ENCODE measurements at regions not wholly inside any gene's neighbourhood (a gene's known extent, or its start where the extent isn't known, plus 50 kb on each side); places are given as distances from the start of the nearest gene placed in this dataset.
"Not testable (repeated sequence)": the region's sequence is repeated elsewhere in the genome, so short reads cannot be mapped to it uniquely, and the experiment has no call there.

DNA sequence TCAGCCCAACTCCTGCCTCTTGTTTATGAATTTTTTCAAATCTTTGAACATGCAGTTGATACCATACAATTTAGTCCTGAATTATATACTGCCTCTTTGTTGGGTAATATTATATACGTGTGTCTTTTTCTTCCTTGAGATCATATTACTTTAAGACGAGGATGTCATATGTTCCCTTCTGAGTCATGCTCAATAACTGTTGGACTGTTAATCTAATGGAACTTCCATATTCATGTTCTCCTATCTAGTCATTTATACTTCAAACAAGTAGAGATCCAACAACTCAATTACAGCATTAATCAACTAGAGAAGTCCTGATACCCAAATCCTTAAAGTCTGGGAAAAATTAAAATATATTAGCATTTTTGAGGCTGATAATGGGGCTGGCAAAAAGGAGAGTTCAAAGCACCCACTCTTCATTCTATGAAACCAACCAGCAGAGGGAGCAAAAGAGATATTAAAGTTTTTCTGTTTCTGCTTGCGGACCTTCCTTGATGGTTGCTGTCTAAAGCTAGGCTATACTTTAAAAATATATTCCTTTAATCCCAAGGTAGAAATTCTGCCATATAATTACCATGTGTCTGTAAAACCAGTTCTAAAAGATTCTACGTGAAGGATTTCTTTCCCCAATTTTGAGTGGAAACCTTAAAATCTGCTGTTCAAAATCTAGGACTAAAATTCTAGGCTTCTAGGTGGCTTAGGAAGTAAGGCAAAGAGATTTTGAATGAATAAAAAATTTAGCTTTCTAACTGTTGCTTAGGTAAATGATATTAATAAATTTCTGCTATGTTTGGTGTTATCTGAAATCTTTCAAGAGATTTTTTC is 498.9 kb downstream of the BCKDHB start:
- peak; percentile 17 for DNase-seq

DNA sequence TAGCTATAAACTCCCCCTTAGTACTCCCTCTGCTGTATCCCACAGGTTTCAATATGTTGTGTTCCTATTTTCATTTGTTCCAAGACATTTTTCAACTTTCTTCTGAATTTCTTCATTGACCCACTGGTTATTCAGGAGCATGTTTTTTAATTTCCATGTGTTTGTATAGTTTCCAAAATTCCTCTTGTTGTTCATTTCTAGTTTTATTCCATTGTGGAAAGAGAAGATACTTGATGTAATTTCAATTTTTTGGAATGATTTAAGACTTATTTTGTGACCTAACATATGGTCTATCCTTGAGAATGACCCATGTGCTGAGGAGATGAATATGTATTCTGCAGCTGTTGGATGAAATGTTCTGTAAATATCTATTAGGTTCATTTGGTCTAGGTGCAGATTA is 497.2 kb downstream of the BCKDHB start:
- DNase-seq, result no peak

DNA sequence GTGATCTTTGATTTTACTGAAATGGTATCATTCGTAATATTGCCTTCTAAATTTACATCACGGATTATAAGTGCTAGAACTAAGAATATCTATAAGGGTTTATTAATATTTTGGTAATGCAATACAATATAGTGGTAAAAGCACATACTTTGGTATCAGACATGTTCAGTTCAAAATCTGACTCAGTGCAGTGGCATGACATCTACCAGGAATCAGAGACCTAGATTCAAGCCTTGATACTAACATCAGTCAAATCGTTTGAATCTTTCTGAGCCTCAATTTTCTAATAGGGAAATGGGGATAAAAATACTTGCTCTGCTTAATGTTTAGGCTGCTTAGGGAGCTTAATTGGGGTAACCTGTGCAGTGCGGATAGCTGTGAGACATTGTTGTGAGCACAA is 488.0 kb downstream of the BCKDHB start:
- no peak for DNase-seq

DNA sequence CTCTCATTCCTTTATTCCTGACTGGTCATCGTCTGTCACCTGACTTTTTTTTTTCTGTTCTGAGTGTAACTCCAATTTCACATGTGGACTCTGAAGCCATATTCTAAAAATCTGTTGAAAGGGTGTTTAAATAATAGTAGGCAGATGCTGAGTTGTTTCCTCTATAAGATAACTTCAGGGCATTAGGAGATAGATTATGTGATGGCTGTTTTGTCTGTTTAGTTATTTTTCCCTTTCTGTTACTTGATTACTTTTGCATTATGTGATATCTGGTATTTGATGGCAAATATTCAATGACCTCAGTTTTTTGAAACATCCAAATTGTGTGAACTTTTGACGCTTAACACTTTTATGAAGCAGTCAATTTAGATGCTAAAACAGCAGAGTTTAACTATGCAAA is 486.0 kb downstream of the BCKDHB start:
- DNase-seq, result no peak

DNA sequence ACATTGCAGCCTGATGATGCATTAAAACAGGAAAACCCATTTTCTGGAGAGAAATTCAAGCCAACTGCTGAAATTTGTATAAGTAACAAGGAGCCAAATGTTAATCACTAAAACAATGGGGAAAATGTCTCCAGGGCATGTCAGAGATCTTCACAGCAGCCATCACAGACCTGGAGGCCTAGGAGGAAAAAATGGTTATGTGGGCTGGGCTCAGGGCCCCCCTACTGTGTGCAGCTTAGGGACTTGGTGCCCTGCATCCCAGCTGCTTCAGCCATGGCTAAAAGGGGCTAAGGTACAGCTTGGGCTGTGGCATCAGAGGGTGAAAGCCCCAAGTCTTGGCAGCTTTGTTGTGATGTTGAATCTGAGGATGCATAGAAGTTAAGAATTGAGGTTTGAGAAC is 479.8 kb downstream of the BCKDHB start:
- DNase-seq, result no peak

DNA sequence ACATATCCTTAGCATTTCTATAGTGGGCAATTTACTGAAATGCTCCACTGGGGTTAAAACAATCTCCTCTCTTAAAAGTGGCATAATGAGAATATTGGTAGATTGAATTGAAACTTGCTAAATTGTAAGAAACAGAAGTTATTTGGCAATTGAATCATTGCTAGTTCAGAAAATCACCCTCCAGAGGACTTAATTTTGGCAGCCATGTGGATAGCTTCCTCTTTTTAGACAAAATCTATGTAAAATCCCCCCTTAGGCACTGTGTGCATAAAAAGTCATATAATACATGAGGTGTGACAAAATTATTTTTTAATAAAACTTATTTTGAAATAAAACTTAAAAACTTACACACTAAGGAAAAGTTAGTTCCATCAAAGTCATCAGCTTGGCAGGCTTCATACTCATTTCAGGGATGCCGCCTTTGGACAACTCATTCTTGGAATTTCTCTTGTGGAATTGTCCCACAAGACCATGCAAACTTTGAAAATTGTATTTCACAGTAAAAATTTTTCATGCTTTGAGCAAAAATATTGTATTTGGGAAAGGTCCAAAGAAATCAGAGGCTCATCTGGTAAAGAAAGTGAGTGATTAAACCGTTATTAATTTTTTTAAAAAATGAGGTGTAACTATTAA is 473.0 kb downstream of the BCKDHB start:
- DNase-seq, result no peak

DNA sequence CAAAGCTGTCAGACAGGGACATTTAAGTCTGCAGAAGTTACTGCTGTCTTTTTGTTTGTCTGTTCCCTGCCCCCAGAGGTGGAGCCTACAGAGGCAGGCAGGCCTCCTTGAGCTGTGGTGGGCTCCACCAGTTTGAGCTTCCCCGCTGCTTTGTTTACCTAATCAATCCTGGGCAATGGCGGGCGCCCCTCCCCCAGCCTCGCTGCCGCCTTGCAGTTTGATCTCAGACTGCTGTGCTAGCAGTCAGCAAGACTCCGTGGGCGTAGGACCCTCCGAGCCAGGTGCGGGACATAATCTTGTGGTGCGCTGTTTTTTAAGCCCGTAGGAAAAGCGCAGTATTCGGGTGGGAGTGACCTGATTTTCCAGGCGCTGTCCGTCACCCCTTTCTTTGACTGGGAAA is 466.8 kb downstream of the BCKDHB start:
- DNase-seq, result not testable (repeated sequence)

DNA sequence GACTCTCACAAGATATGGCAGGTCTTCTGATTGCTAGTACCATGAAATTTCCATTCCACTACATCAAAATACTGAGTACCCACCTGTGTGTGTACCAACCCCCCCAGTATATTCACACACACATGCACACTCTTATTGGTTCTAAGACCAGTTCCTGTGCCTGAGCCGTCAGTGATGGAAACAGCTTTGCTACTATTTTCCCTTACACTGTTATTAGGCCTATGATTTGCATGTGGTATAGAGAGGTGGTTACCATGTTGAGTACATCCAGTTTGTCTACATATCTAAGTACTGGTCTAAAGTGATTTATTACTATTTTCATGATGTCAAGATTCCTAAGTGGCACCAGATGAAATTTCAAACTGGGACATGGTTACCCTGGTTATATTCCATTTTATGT is 459.9 kb downstream of the BCKDHB start:
- DNase-seq, result no peak

DNA sequence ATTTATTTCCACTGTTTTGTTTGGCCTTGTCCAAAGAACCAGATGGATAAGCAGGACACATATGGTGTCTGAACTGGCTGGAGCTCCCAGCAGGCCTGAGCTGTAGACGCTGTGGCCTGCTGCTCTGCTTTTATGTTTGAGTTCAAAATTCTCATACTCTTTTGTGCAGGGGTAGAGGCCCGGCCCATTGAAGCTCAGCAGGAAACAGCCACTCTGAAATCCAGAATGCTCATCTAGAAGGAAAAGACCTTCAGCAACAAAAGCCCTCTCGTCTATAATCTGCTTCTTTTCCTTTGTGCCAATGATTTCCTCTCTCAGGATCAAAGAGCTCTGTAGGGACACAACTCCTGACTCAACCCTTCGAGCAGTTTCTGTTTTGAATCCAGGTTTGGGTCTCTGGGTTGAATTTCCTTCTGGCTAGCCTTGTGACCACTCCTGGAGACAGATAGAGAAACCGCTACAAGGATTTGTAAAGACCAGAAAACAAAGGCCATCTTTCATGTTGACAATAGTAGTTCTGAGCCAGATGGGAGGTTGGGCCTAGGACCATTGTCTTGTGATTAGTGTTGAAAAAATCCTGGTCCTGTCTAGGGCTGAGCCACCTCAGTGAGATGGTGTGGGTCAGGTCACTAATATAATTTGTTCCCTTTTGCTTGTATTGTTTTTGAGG is 446.7 kb downstream of the BCKDHB start:
- no peak for DNase-seq

DNA sequence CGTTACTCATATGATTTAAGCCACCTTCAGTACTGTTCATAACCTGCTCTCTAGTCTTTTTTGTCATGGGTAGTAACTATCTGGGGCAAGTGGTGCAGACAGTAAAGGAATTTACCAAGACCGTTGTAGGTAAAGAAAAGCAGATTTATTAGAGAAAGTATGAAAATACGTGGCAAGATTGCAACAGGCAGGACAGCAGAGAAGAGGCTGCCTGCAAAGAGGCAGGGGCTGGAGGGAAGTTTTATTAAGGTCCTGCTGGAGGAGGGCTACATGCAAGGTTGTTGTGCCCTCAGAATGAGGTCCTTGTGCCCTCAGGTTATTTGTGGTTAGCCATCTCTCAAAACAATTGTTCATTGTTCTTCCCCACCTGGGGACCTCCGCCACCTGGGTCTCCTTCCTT is 444.3 kb downstream of the BCKDHB start:
- DNase-seq, result no peak

DNA sequence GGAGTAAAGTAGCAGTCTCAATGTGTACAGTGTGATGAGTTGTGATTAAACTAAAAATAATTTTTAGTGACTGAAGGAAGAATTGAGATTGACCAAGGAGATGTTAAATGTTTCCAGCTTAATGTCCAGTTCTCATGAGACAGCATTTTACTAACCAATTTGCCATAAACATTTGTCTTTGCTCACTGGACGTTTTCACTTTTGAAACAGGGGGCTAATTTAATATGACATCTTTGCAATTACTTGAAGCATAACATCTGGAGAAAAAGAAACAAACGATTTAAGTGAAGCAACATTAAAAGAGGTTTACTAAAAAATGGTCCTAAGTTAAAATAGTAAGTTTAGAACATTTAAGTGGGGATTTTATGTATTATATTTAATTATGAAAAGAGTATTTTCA is 443.8 kb downstream of the BCKDHB start:
- no peak for DNase-seq

DNA sequence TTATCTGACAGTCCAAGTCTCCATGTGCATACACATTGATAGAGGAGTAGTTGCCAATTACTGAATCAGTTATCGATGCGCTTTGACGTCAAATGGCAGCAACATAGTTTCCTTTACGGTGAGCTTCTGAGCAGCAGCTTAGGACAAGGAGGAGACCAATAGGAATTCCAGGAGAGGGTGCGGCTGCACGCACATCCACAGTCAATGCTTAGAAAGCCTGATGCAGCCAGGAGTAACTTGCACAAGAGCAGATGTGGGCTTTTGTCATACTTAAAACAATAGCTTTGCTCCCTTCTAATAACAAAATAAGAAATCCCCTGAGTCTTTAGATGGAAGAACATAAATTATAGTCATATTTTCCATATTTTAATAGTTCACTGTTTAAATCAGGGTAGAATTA is 442.1 kb downstream of the BCKDHB start:
- DNase-seq, result no peak

DNA sequence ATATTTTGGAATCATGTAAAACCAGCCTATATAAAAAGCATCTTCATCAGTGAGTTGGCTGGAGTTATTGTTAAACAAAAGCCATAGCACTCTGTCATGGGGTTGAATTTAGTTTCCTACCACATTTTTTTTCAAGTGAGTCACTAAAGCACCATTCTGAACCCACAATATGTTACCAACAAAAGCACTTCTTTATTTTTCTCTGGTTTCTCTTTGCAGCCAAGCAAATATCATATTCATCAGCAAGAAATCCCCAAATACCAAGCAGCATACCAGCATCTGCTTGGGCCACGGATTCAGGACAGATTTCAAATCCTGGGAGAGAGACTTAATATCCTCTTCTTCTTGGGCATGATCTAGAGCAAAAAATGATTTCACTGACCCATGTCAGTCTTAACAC is 441.4 kb downstream of the BCKDHB start:
- DNase-seq, result no peak

DNA sequence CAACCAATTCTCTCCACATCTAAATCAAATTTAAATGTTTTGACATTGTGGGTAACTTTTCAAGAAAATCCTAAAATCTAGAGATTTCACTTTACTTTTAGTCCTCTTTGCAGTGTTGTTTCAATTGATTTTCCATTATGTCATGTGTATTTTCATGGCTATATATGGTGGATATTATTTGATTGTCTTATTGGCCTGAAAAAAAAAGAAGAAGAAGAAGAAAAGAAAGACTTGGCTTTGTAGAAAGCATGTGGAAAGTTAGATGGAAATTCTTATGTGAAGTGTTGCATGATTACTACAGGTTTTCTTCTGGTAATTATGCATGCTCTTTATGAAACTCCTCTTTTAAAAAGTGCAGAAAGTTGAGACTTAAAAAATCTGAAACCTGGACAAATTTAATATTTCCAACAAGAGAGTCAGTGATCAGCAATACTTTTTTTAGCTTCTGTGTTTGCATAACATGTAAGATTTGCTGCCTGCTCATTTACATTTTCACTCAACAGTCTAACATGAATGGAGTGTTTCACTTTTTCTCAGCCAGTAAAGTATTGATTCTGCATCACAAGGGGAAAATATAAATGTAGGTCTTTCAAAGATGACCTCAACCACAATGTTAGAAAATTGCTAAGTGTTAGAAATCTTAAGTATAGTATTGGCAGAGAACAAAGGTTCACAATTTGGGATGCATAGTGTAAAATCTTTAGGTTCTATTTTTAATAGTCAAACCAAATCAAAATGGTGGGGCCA is 438.7 kb downstream of the BCKDHB start:
- peak; percentile 34 for DNase-seq

DNA sequence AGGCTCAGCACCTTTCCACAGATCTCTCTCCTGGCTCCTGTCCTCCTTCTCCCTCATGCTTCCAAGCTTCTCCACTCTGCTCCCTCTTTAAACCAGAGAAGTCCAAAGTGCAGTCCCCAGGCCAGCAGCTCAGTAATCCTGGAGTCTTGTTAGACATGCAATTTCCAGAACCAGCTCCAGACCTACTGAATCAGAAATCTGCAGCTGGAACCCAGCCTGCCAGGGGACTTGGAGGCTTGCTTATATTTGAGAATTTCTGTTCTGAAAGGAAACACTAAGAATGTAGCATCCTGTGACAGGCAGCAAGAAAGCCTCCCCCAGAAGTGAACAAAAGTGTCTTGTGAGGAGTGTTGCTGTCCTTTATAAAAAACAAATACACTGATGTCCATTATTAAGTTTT is 438.1 kb downstream of the BCKDHB start:
- DNase-seq, result no peak

DNA sequence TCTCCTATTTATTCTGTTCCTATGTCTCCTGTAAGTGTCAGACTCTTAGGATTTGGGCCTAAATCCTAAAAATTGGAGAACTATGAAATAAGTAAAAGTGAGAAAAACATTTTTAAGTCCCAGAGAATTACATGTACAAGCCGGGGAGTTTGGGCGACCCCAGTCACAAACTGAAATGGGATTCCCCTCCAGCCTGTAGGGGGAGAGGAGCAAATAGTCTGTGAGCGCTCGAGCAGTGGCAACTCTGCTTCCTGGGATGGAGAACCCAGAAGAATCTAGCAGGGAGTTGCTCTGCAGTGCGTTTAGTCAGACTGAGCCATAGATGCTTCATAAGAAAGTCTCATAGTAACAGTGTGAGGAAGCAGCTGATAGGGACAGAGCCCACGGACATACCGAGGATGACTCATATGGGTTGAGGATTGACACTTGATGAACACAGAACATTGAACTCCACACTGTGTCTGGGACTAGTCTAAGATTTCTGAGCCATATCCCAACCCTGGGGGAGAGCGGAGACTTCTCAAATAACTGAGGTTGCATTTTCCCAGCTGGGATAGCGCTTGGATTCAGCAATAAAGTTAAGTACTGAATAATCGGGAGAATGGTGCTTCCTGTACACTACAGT is 437.2 kb downstream of the BCKDHB start:
- peak; percentile 19 for DNase-seq

DNA sequence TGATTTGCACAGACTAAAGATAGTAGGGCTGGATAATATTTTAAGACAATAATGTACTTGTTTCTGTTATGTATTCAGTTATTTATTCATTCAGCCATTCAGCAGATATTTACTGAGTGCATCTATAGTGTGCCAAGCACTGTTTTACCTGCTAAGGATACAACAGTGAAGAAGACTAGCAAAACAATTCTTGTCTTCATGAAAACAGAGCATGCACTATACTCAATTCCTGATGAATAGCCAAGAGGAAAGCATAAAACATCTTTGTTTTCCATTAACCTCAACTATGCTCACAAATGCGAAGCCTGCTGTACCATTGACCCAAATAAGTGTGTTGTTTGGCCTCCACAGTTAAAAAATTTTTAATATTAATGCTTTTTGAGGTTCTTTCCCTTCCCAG is 436.7 kb downstream of the BCKDHB start:
- DNase-seq, result no peak

DNA sequence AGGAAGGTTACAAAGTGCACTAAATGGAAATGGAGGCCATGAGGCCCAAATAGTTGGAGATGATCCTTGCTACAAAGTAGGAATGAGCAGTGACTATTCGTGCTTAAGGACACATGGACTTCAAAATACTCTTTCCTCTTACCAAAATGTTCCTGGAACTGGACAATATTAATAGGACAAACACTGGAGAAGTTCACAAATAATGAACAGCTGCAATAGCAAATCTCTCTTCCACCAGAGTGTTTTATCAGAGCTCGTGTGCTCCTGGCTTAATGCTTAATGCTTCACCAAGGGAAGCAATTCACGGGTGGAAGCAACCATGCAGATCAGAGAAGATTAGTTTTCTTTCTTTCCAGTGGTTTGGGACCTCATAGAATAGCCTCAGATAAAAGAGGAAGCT is 435.4 kb downstream of the BCKDHB start:
- DNase-seq, result no peak

DNA sequence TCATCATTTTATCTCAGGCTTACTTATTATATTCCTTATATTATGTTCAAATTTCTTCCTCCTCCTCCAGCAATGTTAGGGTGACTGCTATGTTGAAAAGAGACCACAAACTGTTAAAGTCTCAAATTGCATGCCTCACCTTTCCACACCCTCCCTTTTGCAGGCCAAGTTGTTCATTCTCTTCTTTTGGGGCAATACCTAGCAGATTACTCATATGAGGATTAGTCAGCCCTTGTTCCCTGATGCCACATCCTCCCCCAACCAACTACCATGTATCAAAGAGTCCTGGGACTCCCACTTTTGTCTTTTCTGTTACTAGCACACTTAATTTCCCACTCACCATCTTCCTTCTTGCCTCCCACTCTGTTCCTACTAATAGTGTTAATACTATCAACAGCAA is 434.7 kb downstream of the BCKDHB start:
- DNase-seq, result peak; percentile 65

DNA sequence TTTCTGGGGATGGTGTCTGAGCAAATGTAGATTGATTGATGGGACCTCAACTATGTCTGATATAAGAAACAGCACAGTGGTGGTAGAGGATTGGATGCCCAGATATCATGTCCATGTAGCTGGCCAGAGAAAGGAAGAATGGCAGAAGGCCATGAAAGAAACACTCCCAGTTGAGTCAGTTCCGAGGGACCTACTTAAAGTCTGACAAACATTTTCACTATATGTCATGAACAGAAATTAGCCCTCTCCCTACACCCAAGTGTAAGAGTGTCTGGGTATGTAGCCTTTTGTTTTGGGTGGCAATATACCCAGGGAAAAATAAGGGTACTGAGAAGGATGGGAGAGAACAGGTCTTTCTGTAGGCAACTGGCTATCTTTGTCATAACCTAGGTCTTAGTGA is 434.2 kb downstream of the BCKDHB start:
- no peak for DNase-seq

DNA sequence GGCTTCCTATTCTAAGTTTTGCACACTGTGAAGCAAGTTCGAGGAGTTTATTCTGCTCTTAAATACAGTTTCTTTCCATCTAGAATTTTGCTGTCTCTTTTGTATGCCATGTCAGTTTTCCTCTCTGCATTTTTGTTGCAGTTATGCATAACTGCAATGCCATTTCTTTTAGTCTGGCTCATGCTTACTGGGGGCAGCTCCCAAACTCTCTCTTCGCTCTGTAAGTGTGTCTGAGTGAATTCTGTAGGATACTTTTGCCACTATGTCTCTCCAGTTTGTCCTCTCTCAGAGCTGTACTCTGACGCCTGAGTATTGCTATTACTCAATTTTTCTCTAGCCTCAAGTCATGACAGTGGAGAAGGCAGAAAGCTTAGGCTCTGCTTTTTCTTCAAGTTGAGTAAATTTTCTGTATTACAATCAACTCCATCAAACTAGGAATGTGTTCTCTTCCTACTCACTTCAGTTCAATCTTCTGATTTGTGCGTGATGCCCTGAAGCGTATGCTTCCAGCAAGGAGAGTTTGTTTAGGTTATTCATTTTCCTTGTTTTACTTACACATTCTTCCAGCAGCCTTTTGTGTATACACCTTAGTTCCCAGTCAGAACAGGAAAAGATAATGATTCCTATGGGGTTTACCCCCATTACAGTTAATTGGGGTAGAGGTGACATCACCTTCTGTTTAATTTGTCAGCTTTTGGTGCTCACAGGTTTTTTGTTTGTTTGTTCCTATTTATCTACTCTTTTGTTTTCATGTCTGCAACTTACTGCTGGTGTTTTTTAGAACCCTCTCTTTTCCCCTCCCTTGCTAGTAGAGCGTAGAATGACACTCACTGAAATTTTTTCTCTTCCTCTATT is 430.9 kb downstream of the BCKDHB start:
- DNase-seq, result no peak

All from activated CD4-positive, alpha-beta T cell treated with anti-CD3 and anti-CD28 coated beads, Interleukin-10, Interleukin-2, amounts not matched to agents 100 ng/mL and 50 ng/mL, durations not matched to agents 16 hours and 8 hours (primary cell).